ENCODE measurements at regions not wholly inside any gene's neighbourhood (a gene's known extent, or its start where the extent isn't known, plus 50 kb on each side); places are given as distances from the start of the nearest gene placed in this dataset.

GRCh38 chr12:38253778-38254177 lies 62.8 kb upstream of the ALG10B start:
- ChIA-PET POLR2A (ENCODE audit: partially characterized antibody) (no interaction called here), CTCF (ENCODE audit: partially characterized antibody) (no interaction called here)
- Histone ChIP-seq H3K27me3 (replicated peaks in 1 of 4; ENCODE audit: control insufficient read depth in 3 of 4, extremely low read depth in 1 of 4, insufficient read depth in 3 of 4, low read length in 3 of 4) (no peaks in the 10 kb centered on the region), H2BK15ac (ENCODE audit: low read length) (no peak overlapping the region), H3K4me1 (replicated peaks in 1 of 4; ENCODE audit: control insufficient read depth in 3 of 4, insufficient read depth in 4 of 4, low read length in 3 of 4) (no peaks in the 10 kb centered on the region), H2AFZ (ENCODE audit: low read length) (no peak overlapping the region), H4K8ac (ENCODE audit: extremely low read depth, insufficient read depth, low read length) (no peak overlapping the region), H2BK12ac (ENCODE audit: low read depth, low read length) (no peak overlapping the region), H4K20me1 (replicated peaks in 1 of 2; ENCODE audit: control insufficient read depth in 1 of 2, insufficient read depth in 2 of 2, low read length in 2 of 2) (no peaks in the 10 kb centered on the region), H3K4me2 (ENCODE audit: insufficient read depth in 1 of 2, low read depth in 2 of 2, low read length in 2 of 2) (no peak overlapping the region), H3K79me1 (ENCODE audit: low read depth, low read length) (no peaks in the 10 kb centered on the region), H3K23ac (ENCODE audit: insufficient read length) (no peak overlapping the region), H3K4ac (replicated peaks; ENCODE audit: insufficient read length, low read depth, low read length) (no peak overlapping the region), H4K91ac (replicated peaks; ENCODE audit: insufficient read length, low read length) (no peak overlapping the region), H4K5ac (ENCODE audit: insufficient read length, low read depth, low read length) (no peak overlapping the region), H2AK5ac (ENCODE audit: low read depth, low read length) (no peak overlapping the region), H3K9ac (replicated peaks in 1 of 4; ENCODE audit: extremely low read depth in 1 of 4, low read depth in 3 of 4, low read length in 3 of 4) (no peak overlapping the region), H3K18ac (ENCODE audit: extremely low read depth, low read length) (no peak overlapping the region), H3K23me2 (ENCODE audit: low read depth, low read length) (no peaks in the 10 kb centered on the region), H2BK20ac (ENCODE audit: low read length) (no peak overlapping the region), H3K36me3 (ENCODE audit: control insufficient read depth in 2 of 4, insufficient read depth in 4 of 4, low read length in 3 of 4) (no peaks in the 10 kb centered on the region), H3K14ac (ENCODE audit: insufficient read length) (no peak overlapping the region), H3K9me3 (ENCODE audit: insufficient read depth in 2 of 2, low read depth in 1 of 2, low read length in 1 of 2) (peaks cover 39 to 53% of the 10 kb centered on the region in 2 experiments), H2BK120ac (replicated peaks; ENCODE audit: low read depth, low read length) (no peak overlapping the region), H3K27ac (ENCODE audit: low read depth, low read length) (no peak overlapping the region), H3K4me3 (ENCODE audit: extremely low read depth in 1 of 4, insufficient read depth in 2 of 4, low read depth in 3 of 4, low read length in 4 of 4) (no peak overlapping the region), H3K79me2 (ENCODE audit: control insufficient read depth in 1 of 2, insufficient read depth in 2 of 2, low read length in 2 of 2) (no peaks in the 10 kb centered on the region), H3K56ac (replicated peaks; ENCODE audit: insufficient read length, low read depth, low read length) (no peak overlapping the region), H2BK5ac (ENCODE audit: low read depth, low read length) (no peak overlapping the region)
- FAIRE-seq (no peak), DNase-seq (ENCODE audit: low read depth in 1 of 2, low spot score in 2 of 2) (no peak)
- TF ChIP-seq BACH1 (IDR thresholded peaks at IDR 0.05; ENCODE audit: low read length) (no peak), CHD1 (IDR thresholded peaks at IDR 0.05; ENCODE audit: low read depth, low read length) (no peak), CHD7 (IDR thresholded peaks at IDR 0.05; ENCODE audit: insufficient replicate concordance, low read length) (no peak)
